GM18519 (cell line): ENCODE measurements at regions not wholly inside any gene's neighbourhood (a gene's known extent, or its start where the extent isn't known, plus 50 kb on each side); places are given as distances from the start of the nearest gene placed in this dataset.

Source experiments
- ATAC-seq: cut with Tn5 transposase; IDR thresholded peaks from one replicate; pipeline ENCODE4 v1.9.1; 2021; ENCODE audit warnings: mild to moderate bottlenecking, moderate library complexity; ENCODE audit not compliant: unreplicated experiment, low FRiP score

- ATAC-seq: no peak
Observed at GRCh38 chr6:154596701-154597100, 86.2 kb upstream of the CNKSR3 start.

GRCh38 chr6:154598399-154598798 is 87.9 kb upstream of the CNKSR3 start:
- ATAC-seq: no peak

GRCh38 chr6:154602296-154602695 is 91.8 kb upstream of the CNKSR3 start:
- ATAC-seq: no peak

- ATAC-seq: no peak
Observed at GRCh38 chr6:154602708-154603107, 92.2 kb upstream of the CNKSR3 start.

GRCh38 chr6:154604119-154604518 is 93.6 kb upstream of the CNKSR3 start:
- peak; percentile 33 for ATAC-seq

GRCh38 chr6:154605178-154605881 is 94.8 kb upstream of the CNKSR3 start:
- ATAC-seq: peak; percentile 53

GRCh38 chr6:154605882-154606370 is 95.4 kb upstream of the CNKSR3 start:
- ATAC-seq: no peak

GRCh38 chr6:154606457-154606856 is 96.0 kb upstream of the CNKSR3 start:
- peak; percentile 70 for ATAC-seq

GRCh38 chr6:154606860-154607259 is 96.4 kb upstream of the CNKSR3 start:
- no peak for ATAC-seq

- ATAC-seq: no peak
Observed at GRCh38 chr6:154611241-154611640, 100.8 kb upstream of the CNKSR3 start.

- ATAC-seq: no peak
Observed at GRCh38 chr6:154611847-154612246, 101.4 kb upstream of the CNKSR3 start.

- no peak for ATAC-seq
Observed at GRCh38 chr6:154613137-154613676, 102.7 kb upstream of the CNKSR3 start.

- ATAC-seq: no peak
Observed at GRCh38 chr6:154614101-154614500, 103.6 kb upstream of the CNKSR3 start.

- ATAC-seq: no peak
Observed at GRCh38 chr6:154614641-154615040, 104.2 kb upstream of the CNKSR3 start.

- no peak for ATAC-seq
Observed at GRCh38 chr6:154615483-154616025, 105.1 kb upstream of the CNKSR3 start.

- ATAC-seq: no peak
Observed at GRCh38 chr6:154617175-154617574, 106.7 kb upstream of the CNKSR3 start.

- ATAC-seq: no peak
Observed at GRCh38 chr6:154619146-154619545, 108.7 kb upstream of the CNKSR3 start.

GRCh38 chr6:154621686-154622085 is 111.2 kb upstream of the CNKSR3 start:
- ATAC-seq: no peak

GRCh38 chr6:154622618-154623336 is 110.4 kb upstream of the SCAF8 start:
- no peak for ATAC-seq

GRCh38 chr6:154623391-154623790 is 109.8 kb upstream of the SCAF8 start:
- ATAC-seq: no peak

GRCh38 chr6:154624038-154624599 is 109.1 kb upstream of the SCAF8 start:
- no peak for ATAC-seq
